Type B pancreatic cell (in vitro differentiated cells): ENCODE measurements at regions not wholly inside any gene's neighbourhood (a gene's known extent, or its start where the extent isn't known, plus 50 kb on each side); places are given as distances from the start of the nearest gene placed in this dataset.

ENCODE experiments used
- DNase-seq: peaks from one replicate; pipeline ENCODE4 v3.0.0; 2021; ENCODE audit warnings: mixed read lengths; ENCODE audit not compliant: unreplicated experiment; ENCODE audit errors: extremely low spot score
- H3K27ac Mint-ChIP-seq: 2 replicates; pipeline ENCODE4 v1.8.0; 2021; ENCODE audit warnings: mild to moderate bottlenecking, mixed read lengths
- H3K27me3 Mint-ChIP-seq: 2 replicates; pipeline ENCODE4 v1.8.0; 2021; ENCODE audit warnings: mixed read lengths
- H3K36me3 Mint-ChIP-seq: 2 replicates; pipeline ENCODE4 v1.8.0; 2021; ENCODE audit warnings: mixed read lengths
- H3K4me1 Mint-ChIP-seq: one replicate; pipeline ENCODE4 v1.8.0; 2021; ENCODE audit warnings: mixed read lengths; ENCODE audit not compliant: unreplicated experiment
- H3K4me3 Mint-ChIP-seq: 2 replicates; pipeline ENCODE4 v1.8.0; 2021; ENCODE audit warnings: mild to moderate bottlenecking, mixed read lengths
- H3K9me3 Mint-ChIP-seq: 2 replicates; pipeline ENCODE4 v1.8.0; 2021; ENCODE audit warnings: mixed read lengths
- CTCF ChIP-seq: fragments of 200-600 bp; sonication (generic); conservative IDR thresholded peaks from 2 replicates; pipeline ENCODE4 v1.5.0; 2021; ENCODE audit warnings: antibody characterized with exemption, mild to moderate bottlenecking

DNA sequence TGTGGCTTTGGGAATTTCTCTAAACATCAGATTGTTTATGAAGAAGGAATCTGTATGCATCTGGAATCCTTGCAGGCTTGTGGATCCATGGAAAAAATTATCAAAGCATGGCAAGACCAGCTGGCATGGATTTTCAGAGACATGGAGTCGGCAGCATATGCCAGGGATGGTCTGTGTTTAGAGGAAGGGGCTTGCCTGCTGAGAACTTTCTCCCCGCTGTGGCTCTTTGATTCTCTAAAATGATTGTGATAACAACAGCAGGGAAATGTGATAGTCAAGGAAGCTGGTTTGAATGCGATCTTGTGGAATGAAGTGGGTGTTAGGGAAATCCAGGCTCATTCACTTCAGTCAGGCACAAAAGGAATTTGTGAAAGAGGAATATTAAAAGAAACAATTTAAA is 245.7 kb upstream of the THRB start:
- Mint-ChIP-seq H3K4me1 (peaks cover 39% of the 10 kb centered on the region), H3K27me3 (no peaks in the 10 kb centered on the region), H3K36me3 (no peaks in the 10 kb centered on the region), H3K4me3 (no peak overlapping the region), H3K9me3 (no peaks in the 10 kb centered on the region), H3K27ac (no peak overlapping the region)
- no peak for TF ChIP-seq CTCF
- no peak for DNase-seq

DNA sequence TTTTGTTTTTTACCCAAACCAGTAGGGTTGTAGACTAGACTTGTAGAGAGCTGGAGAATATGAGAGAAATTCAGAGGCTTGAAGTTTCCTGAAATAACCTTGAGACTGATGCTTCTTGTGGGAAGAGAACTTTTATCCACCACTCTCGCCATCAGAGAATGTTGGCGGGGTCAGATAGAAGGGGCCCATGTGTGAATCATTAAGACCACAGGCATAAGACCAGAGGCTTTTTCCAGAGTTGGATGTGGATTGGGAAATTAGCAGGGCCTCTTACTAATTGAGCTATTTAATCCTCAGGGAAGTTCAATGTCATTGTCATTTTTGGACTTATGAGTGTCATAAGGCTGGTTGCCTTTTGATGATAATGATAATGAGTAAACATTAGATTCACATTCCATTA is 246.9 kb upstream of the THRB start:
- Mint-ChIP-seq H3K4me1 (peaks cover 30% of the 10 kb centered on the region), H3K27ac (no peak overlapping the region)
- TF ChIP-seq CTCF: no peak

DNA sequence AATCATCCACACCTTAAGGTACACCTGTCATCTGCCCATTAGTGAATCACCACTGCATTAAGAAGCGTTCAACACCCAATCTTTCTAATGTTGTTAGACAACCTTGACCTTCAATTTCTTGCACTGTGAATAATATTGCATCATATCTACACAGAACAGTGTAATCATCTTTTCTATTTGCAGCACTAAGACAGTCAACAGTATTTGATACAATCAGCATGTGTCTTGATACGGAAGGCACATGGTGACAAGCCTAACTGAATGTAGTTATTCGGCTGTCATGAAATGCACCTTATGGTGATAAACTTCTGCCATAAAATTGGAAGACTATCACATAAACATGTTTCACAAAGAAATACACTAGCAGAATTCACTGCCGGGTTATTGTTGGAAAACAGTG is 253.9 kb upstream of the THRB start:
- DNase-seq: no peak
- H3K27ac Mint-ChIP-seq: no peak overlapping the region
- H3K36me3 Mint-ChIP-seq: no peaks in the 10 kb centered on the region
- H3K9me3 Mint-ChIP-seq: no peaks in the 10 kb centered on the region
- H3K4me3 Mint-ChIP-seq: no peak overlapping the region
- H3K4me1 Mint-ChIP-seq: no peaks in the 10 kb centered on the region
- no peaks in the 10 kb centered on the region for H3K27me3 Mint-ChIP-seq
- no peak for TF ChIP-seq CTCF

More for the DNA sequence above, 246.9 kb upstream of the THRB start:
- H3K4me3 Mint-ChIP-seq: no peak overlapping the region
- no peaks in the 10 kb centered on the region for H3K27me3 Mint-ChIP-seq
- H3K36me3 Mint-ChIP-seq: no peaks in the 10 kb centered on the region
- no peaks in the 10 kb centered on the region for H3K9me3 Mint-ChIP-seq
- DNase-seq: no peak

GRCh38 chr3:24751020-24751419 is 256.4 kb upstream of the THRB start:
- H3K9me3 Mint-ChIP-seq: peaks cover 6% of the 10 kb centered on the region
- DNase-seq: no peak
- H3K27me3 Mint-ChIP-seq: no peaks in the 10 kb centered on the region
- no peak overlapping the region for H3K4me3 Mint-ChIP-seq
- no peaks in the 10 kb centered on the region for H3K36me3 Mint-ChIP-seq
- H3K27ac Mint-ChIP-seq: no peak overlapping the region
- no peak for TF ChIP-seq CTCF
- peaks cover 9% of the 10 kb centered on the region for H3K4me1 Mint-ChIP-seq

DNA sequence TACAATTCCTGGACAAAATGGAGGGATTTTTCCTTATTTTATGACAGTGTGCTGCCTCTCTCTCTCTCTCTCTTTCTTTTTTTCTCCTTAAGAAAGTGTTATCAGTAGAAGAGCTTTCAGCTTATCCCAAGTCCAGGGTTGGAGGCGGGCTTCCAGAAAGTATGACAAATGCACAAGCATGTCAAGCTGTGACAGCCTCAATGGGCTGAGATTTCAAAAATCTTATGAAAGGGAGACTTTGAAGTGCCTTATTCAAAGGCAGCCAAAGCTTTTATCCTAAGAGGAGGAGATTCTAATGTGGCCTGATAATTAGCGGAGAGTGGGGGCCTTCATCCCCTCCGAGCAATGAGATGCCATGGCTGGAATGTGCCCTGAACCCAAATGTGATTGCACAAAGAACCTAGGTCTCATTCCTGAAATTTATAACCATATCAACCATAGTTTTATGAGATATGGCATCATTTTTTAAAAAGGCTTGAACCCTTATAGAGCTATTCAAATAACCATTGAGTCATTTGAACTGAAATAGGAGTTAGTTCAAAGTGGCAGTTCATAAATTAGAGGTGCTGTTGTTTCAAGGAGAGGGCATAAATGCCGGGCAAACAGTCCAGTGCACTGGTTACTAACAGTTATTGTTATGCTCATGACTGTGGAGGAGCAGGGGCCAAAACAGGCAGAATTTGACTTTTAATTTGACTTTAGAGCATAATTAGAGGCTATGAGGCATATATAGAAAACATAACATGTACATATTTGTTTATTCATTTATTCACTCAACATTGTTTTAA is 261.6 kb upstream of the THRB start:
- DNase-seq: no peak
- Mint-ChIP-seq H3K36me3 (peaks cover 4% of the 10 kb centered on the region), H3K9me3 (peaks cover 11% of the 10 kb centered on the region), H3K4me1 (peaks cover 16% of the 10 kb centered on the region), H3K27ac (no peak overlapping the region), H3K27me3 (no peaks in the 10 kb centered on the region), H3K4me3 (no peak overlapping the region)
- TF ChIP-seq CTCF: no peak

GRCh38 chr3:24763393-24763792 is 268.7 kb upstream of the THRB start:
- no peaks in the 10 kb centered on the region for H3K9me3 Mint-ChIP-seq
- no peak overlapping the region for H3K27ac Mint-ChIP-seq
- H3K36me3 Mint-ChIP-seq: no peaks in the 10 kb centered on the region
- TF ChIP-seq CTCF: no peak
- no peak overlapping the region for H3K4me3 Mint-ChIP-seq
- H3K4me1 Mint-ChIP-seq: peaks cover 12% of the 10 kb centered on the region
- no peaks in the 10 kb centered on the region for H3K27me3 Mint-ChIP-seq
- DNase-seq: no peak
